ENCODE measurements at regions not wholly inside any gene's neighbourhood (a gene's known extent, or its start where the extent isn't known, plus 50 kb on each side); places are given as distances from the start of the nearest gene placed in this dataset.

- no peaks in the 10 kb centered on the region for H3K36me3 ChIP-seq (ENCODE audit: insufficient read depth, low read length)
- no TSS peak for BruUV-seq (replicated peaks)
- POLR2A ChIA-PET: no interaction called here
- H3K9me2 ChIP-seq (ENCODE audit: insufficient read depth, low read length): no peaks in the 10 kb centered on the region
- no peaks in the 10 kb centered on the region for H3K79me2 ChIP-seq (ENCODE audit: insufficient read depth, low read depth, low read length)
- CTCF ChIA-PET (ENCODE audit: unreplicated experiment): no interaction called here
- intact Hi-C loops (cut with micrococcal nuclease; ENCODE audit: unreplicated experiment): no loop called here
- no peak overlapping the region for H3K4me2 ChIP-seq (ENCODE audit: low read length)
- no peaks in the 10 kb centered on the region for H4K20me1 ChIP-seq (ENCODE audit: insufficient read depth, low read length)
- DNase-seq (ENCODE audit: low spot score): no peak
- H3K4me3 ChIP-seq (ENCODE audit: low read depth, low read length, poor library complexity, severe bottlenecking): no peak overlapping the region
- H2AFZ ChIP-seq (ENCODE audit: low read length): no peak overlapping the region
- no peaks in the 10 kb centered on the region for H3K4me1 ChIP-seq (ENCODE audit: insufficient read depth, low read length, poor library complexity, severe bottlenecking)
- TF ChIP-seq EZH2phosphoT487 (IDR thresholded peaks at IDR 0.05; ENCODE audit: borderline replicate concordance, low read depth, low read length): no peak
- TF ChIP-seq CTCF (conservative IDR thresholded peaks at IDR 0.05; ENCODE audit: low read length): no peak
- H3K27ac ChIP-seq (ENCODE audit: low read depth, low read length, poor library complexity, severe bottlenecking): no peak overlapping the region
- H3K9me3 ChIP-seq (ENCODE audit: low read length): no peaks in the 10 kb centered on the region
Measured at GRCh38 chr15:39438799-39439592, 141.9 kb upstream of the THBS1 start.

GRCh38 chr15:39442898-39443297 lies 138.0 kb upstream of the THBS1 start:
- Histone ChIP-seq H3K4me2 (ENCODE audit: low read length) (no peak overlapping the region), H4K20me1 (ENCODE audit: insufficient read depth, low read length) (no peaks in the 10 kb centered on the region), H3K79me2 (ENCODE audit: insufficient read depth, low read depth, low read length) (no peaks in the 10 kb centered on the region), H3K27ac (ENCODE audit: low read depth, low read length, poor library complexity, severe bottlenecking) (no peak overlapping the region), H3K9me3 (ENCODE audit: low read length) (no peaks in the 10 kb centered on the region), H3K4me3 (ENCODE audit: low read depth, low read length, poor library complexity, severe bottlenecking) (no peak overlapping the region), H3K9me2 (ENCODE audit: insufficient read depth, low read length) (no peaks in the 10 kb centered on the region), H3K36me3 (ENCODE audit: insufficient read depth, low read length) (no peaks in the 10 kb centered on the region), H2AFZ (ENCODE audit: low read length) (no peak overlapping the region), H3K4me1 (ENCODE audit: insufficient read depth, low read length, poor library complexity, severe bottlenecking) (no peaks in the 10 kb centered on the region)
- ChIA-PET POLR2A (no interaction called here), CTCF (ENCODE audit: unreplicated experiment) (no interaction called here)
- BruUV-seq (replicated peaks): no TSS peak
- intact Hi-C loops (cut with micrococcal nuclease; ENCODE audit: unreplicated experiment): no loop called here
- DNase-seq (ENCODE audit: low spot score): no peak
- no peak for TF ChIP-seq EZH2phosphoT487 (IDR thresholded peaks at IDR 0.05; ENCODE audit: borderline replicate concordance, low read depth, low read length)

GRCh38 chr15:39443659-39444219 lies 137.1 kb upstream of the THBS1 start:
- TF ChIP-seq CTCF (conservative IDR thresholded peaks at IDR 0.05; ENCODE audit: low read length) (no peak), EZH2phosphoT487 (IDR thresholded peaks at IDR 0.05; ENCODE audit: borderline replicate concordance, low read depth, low read length) (no peak)
- no TSS peak for BruUV-seq (replicated peaks)

More at GRCh38 chr15:39443659-39444219, 137.1 kb upstream of the THBS1 start:
- Histone ChIP-seq H3K79me2 (ENCODE audit: insufficient read depth, low read depth, low read length) (no peaks in the 10 kb centered on the region), H2AFZ (ENCODE audit: low read length) (no peak overlapping the region), H3K9me3 (ENCODE audit: low read length) (no peaks in the 10 kb centered on the region), H3K4me3 (ENCODE audit: low read depth, low read length, poor library complexity, severe bottlenecking) (no peak overlapping the region), H3K4me1 (ENCODE audit: insufficient read depth, low read length, poor library complexity, severe bottlenecking) (no peaks in the 10 kb centered on the region), H3K9me2 (ENCODE audit: insufficient read depth, low read length) (no peaks in the 10 kb centered on the region), H3K4me2 (ENCODE audit: low read length) (no peak overlapping the region), H3K27ac (ENCODE audit: low read depth, low read length, poor library complexity, severe bottlenecking) (no peak overlapping the region), H3K36me3 (ENCODE audit: insufficient read depth, low read length) (no peaks in the 10 kb centered on the region), H4K20me1 (ENCODE audit: insufficient read depth, low read length) (no peaks in the 10 kb centered on the region)
- POLR2A ChIA-PET: no interaction called here
- DNase-seq (ENCODE audit: low spot score): no peak
- CTCF ChIA-PET (ENCODE audit: unreplicated experiment): no interaction called here
- intact Hi-C loops (cut with micrococcal nuclease; ENCODE audit: unreplicated experiment): no loop called here

Measured in OCI-LY7 (cell line).